ENCODE measurements at regions not wholly inside any gene's neighbourhood (a gene's known extent, or its start where the extent isn't known, plus 50 kb on each side); places are given as distances from the start of the nearest gene placed in this dataset.

- Histone ChIP-seq H3K36me3 (ENCODE audit: control insufficient read depth, insufficient read depth, low read length) (no peaks in the 10 kb centered on the region), H3K9me3 (ENCODE audit: control insufficient read depth, low read length) (no peaks in the 10 kb centered on the region), H3K4me1 (ENCODE audit: control insufficient read depth, insufficient read depth, low read length, poor library complexity, severe bottlenecking) (no peaks in the 10 kb centered on the region), H3K27ac (ENCODE audit: low read depth, low read length, severe bottlenecking) (no peak overlapping the region), H3K4me3 (ENCODE audit: extremely low read depth, insufficient read depth, low read length, poor library complexity, severe bottlenecking) (no peak overlapping the region)
- WGBS, 2 experiments (ENCODE audit: insufficient coverage in 2 of 2), result 83 to 93% methylated on average over 2 of the region's 2 CpGs
Measured at GRCh38 chr1:30452925-30453324, 270.5 kb downstream of the MATN1 start.

- 75 to 76% methylated on average over 2 of the region's 2 CpGs for WGBS, 2 experiments (ENCODE audit: insufficient coverage in 2 of 2)
- no peak overlapping the region for H3K27ac ChIP-seq (ENCODE audit: low read depth, low read length, severe bottlenecking)
- H3K36me3 ChIP-seq (ENCODE audit: control insufficient read depth, insufficient read depth, low read length), result no peaks in the 10 kb centered on the region
- no peaks in the 10 kb centered on the region for H3K4me1 ChIP-seq (ENCODE audit: control insufficient read depth, insufficient read depth, low read length, poor library complexity, severe bottlenecking)
- H3K4me3 ChIP-seq (ENCODE audit: extremely low read depth, insufficient read depth, low read length, poor library complexity, severe bottlenecking), result no peak overlapping the region
- no peaks in the 10 kb centered on the region for H3K9me3 ChIP-seq (ENCODE audit: control insufficient read depth, low read length)
Measured at GRCh38 chr1:30452170-30452569, 271.2 kb downstream of the MATN1 start.

GRCh38 chr1:30451532-30452125 lies 271.8 kb downstream of the MATN1 start:
- Histone ChIP-seq H3K36me3 (ENCODE audit: control insufficient read depth, insufficient read depth, low read length) (no peaks in the 10 kb centered on the region), H3K4me1 (ENCODE audit: control insufficient read depth, insufficient read depth, low read length, poor library complexity, severe bottlenecking) (no peaks in the 10 kb centered on the region), H3K4me3 (ENCODE audit: extremely low read depth, insufficient read depth, low read length, poor library complexity, severe bottlenecking) (no peak overlapping the region), H3K9me3 (ENCODE audit: control insufficient read depth, low read length) (no peaks in the 10 kb centered on the region), H3K27ac (ENCODE audit: low read depth, low read length, severe bottlenecking) (no peak overlapping the region)
- WGBS, 2 experiments (ENCODE audit: insufficient coverage in 2 of 2), result 86 to 96% methylated on average over 9 to 11 of the region's 14 CpGs

GRCh38 chr1:30450818-30451233 lies 272.6 kb downstream of the MATN1 start:
- no peaks in the 10 kb centered on the region for H3K36me3 ChIP-seq (ENCODE audit: control insufficient read depth, insufficient read depth, low read length)
- H3K4me3 ChIP-seq (ENCODE audit: extremely low read depth, insufficient read depth, low read length, poor library complexity, severe bottlenecking), result no peak overlapping the region
- H3K27ac ChIP-seq (ENCODE audit: low read depth, low read length, severe bottlenecking), result no peak overlapping the region
- WGBS, 2 experiments (ENCODE audit: insufficient coverage in 2 of 2), result 77 to 81% methylated on average over 5 of the region's 5 CpGs
- H3K4me1 ChIP-seq (ENCODE audit: control insufficient read depth, insufficient read depth, low read length, poor library complexity, severe bottlenecking), result no peaks in the 10 kb centered on the region
- no peaks in the 10 kb centered on the region for H3K9me3 ChIP-seq (ENCODE audit: control insufficient read depth, low read length)

- Histone ChIP-seq H3K27ac (ENCODE audit: low read depth, low read length, severe bottlenecking) (no peak overlapping the region), H3K4me1 (ENCODE audit: control insufficient read depth, insufficient read depth, low read length, poor library complexity, severe bottlenecking) (peaks cover 2% of the 10 kb centered on the region), H3K4me3 (ENCODE audit: extremely low read depth, insufficient read depth, low read length, poor library complexity, severe bottlenecking) (no peak overlapping the region), H3K9me3 (ENCODE audit: control insufficient read depth, low read length) (no peaks in the 10 kb centered on the region), H3K36me3 (ENCODE audit: control insufficient read depth, insufficient read depth, low read length) (no peaks in the 10 kb centered on the region)
- WGBS, 2 experiments (ENCODE audit: insufficient coverage in 2 of 2), result 79 to 84% methylated on average over 5 to 7 of the region's 7 CpGs
Measured at GRCh38 chr1:30450148-30450817, 273.1 kb downstream of the MATN1 start.

GRCh38 chr1:30449428-30450147 lies 273.8 kb downstream of the MATN1 start:
- no peak overlapping the region for H3K4me3 ChIP-seq (ENCODE audit: extremely low read depth, insufficient read depth, low read length, poor library complexity, severe bottlenecking)
- H3K36me3 ChIP-seq (ENCODE audit: control insufficient read depth, insufficient read depth, low read length), result no peaks in the 10 kb centered on the region
- 84 to 94% methylated on average over 2 to 4 of the region's 4 CpGs for WGBS, 2 experiments (ENCODE audit: insufficient coverage in 2 of 2)
- H3K9me3 ChIP-seq (ENCODE audit: control insufficient read depth, low read length), result peaks cover under 1% of the 10 kb centered on the region
- H3K27ac ChIP-seq (ENCODE audit: low read depth, low read length, severe bottlenecking), result no peak overlapping the region
- peaks cover 9% of the 10 kb centered on the region for H3K4me1 ChIP-seq (ENCODE audit: control insufficient read depth, insufficient read depth, low read length, poor library complexity, severe bottlenecking)

- 89 to 93% methylated on average over 5 of the region's 5 CpGs for WGBS, 2 experiments (ENCODE audit: insufficient coverage in 2 of 2)
- Histone ChIP-seq H3K9me3 (ENCODE audit: control insufficient read depth, low read length) (peaks cover 4% of the 10 kb centered on the region), H3K4me1 (ENCODE audit: control insufficient read depth, insufficient read depth, low read length, poor library complexity, severe bottlenecking) (peaks cover 11% of the 10 kb centered on the region), H3K27ac (ENCODE audit: low read depth, low read length, severe bottlenecking) (no peak overlapping the region), H3K4me3 (ENCODE audit: extremely low read depth, insufficient read depth, low read length, poor library complexity, severe bottlenecking) (no peak overlapping the region), H3K36me3 (ENCODE audit: control insufficient read depth, insufficient read depth, low read length) (no peaks in the 10 kb centered on the region)
Measured at GRCh38 chr1:30449003-30449402, 274.4 kb downstream of the MATN1 start.

- WGBS, 2 experiments (ENCODE audit: insufficient coverage in 2 of 2), result 100% methylated on average over 3 of the region's 3 CpGs; no CpG with 5 or more reads in 1 of the 2 experiments
- Histone ChIP-seq H3K9me3 (ENCODE audit: control insufficient read depth, low read length) (peaks cover 4% of the 10 kb centered on the region), H3K36me3 (ENCODE audit: control insufficient read depth, insufficient read depth, low read length) (no peaks in the 10 kb centered on the region), H3K27ac (ENCODE audit: low read depth, low read length, severe bottlenecking) (no peak overlapping the region), H3K4me1 (ENCODE audit: control insufficient read depth, insufficient read depth, low read length, poor library complexity, severe bottlenecking) (peaks cover 11% of the 10 kb centered on the region), H3K4me3 (ENCODE audit: extremely low read depth, insufficient read depth, low read length, poor library complexity, severe bottlenecking) (no peak overlapping the region)
Measured at GRCh38 chr1:30447701-30448100, 275.7 kb downstream of the MATN1 start.

GRCh38 chr1:30447080-30447479 lies 276.3 kb downstream of the MATN1 start:
- whole genome bisulfite sequencing, 2 experiments (ENCODE audit: insufficient coverage in 2 of 2), result 68 to 77% methylated on average over 4 to 5 of the region's 6 CpGs
- Histone ChIP-seq H3K9me3 (ENCODE audit: control insufficient read depth, low read length) (peaks cover 4% of the 10 kb centered on the region), H3K4me1 (ENCODE audit: control insufficient read depth, insufficient read depth, low read length, poor library complexity, severe bottlenecking) (peaks cover 11% of the 10 kb centered on the region), H3K4me3 (ENCODE audit: extremely low read depth, insufficient read depth, low read length, poor library complexity, severe bottlenecking) (no peak overlapping the region), H3K27ac (ENCODE audit: low read depth, low read length, severe bottlenecking) (no peak overlapping the region), H3K36me3 (ENCODE audit: control insufficient read depth, insufficient read depth, low read length) (no peaks in the 10 kb centered on the region)

GRCh38 chr1:30446508-30446907 lies 276.9 kb downstream of the MATN1 start:
- Histone ChIP-seq H3K4me1 (ENCODE audit: control insufficient read depth, insufficient read depth, low read length, poor library complexity, severe bottlenecking) (peaks cover 11% of the 10 kb centered on the region), H3K36me3 (ENCODE audit: control insufficient read depth, insufficient read depth, low read length) (no peaks in the 10 kb centered on the region), H3K9me3 (ENCODE audit: control insufficient read depth, low read length) (peaks cover 4% of the 10 kb centered on the region), H3K4me3 (ENCODE audit: extremely low read depth, insufficient read depth, low read length, poor library complexity, severe bottlenecking) (no peak overlapping the region), H3K27ac (ENCODE audit: low read depth, low read length, severe bottlenecking) (no peak overlapping the region)
- WGBS, 2 experiments (ENCODE audit: insufficient coverage in 2 of 2), result 75 to 76% methylated on average over 3 to 8 of the region's 9 CpGs

- no peaks in the 10 kb centered on the region for H3K36me3 ChIP-seq (ENCODE audit: control insufficient read depth, insufficient read depth, low read length)
- WGBS, 2 experiments (ENCODE audit: insufficient coverage in 2 of 2), result 91 to 93% methylated on average over 11 of the region's 11 CpGs
- peaks cover 4% of the 10 kb centered on the region for H3K9me3 ChIP-seq (ENCODE audit: control insufficient read depth, low read length)
- no peak overlapping the region for H3K4me3 ChIP-seq (ENCODE audit: extremely low read depth, insufficient read depth, low read length, poor library complexity, severe bottlenecking)
- H3K4me1 ChIP-seq (ENCODE audit: control insufficient read depth, insufficient read depth, low read length, poor library complexity, severe bottlenecking), result peaks cover 11% of the 10 kb centered on the region
- H3K27ac ChIP-seq (ENCODE audit: low read depth, low read length, severe bottlenecking), result no peak overlapping the region
Measured at GRCh38 chr1:30446095-30446494, 277.3 kb downstream of the MATN1 start.

Data from mesodermal cell (in vitro differentiated cells).